ENCODE measurements at regions not wholly inside any gene's neighbourhood (a gene's known extent, or its start where the extent isn't known, plus 50 kb on each side); places are given as distances from the start of the nearest gene placed in this dataset.

GRCh38 chr15:26102365-26102764 lies 239.2 kb upstream of the ATP10A start:
- Histone ChIP-seq H3K36me3 (replicated peaks; ENCODE audit: low read depth, low read length) (no peaks in the 10 kb centered on the region), H3K79me2 (ENCODE audit: low read length) (no peaks in the 10 kb centered on the region), H4K20me1 (ENCODE audit: insufficient read depth, low read length) (no peaks in the 10 kb centered on the region), H3K27me3 (ENCODE audit: low read depth, low read length) (no peaks in the 10 kb centered on the region), H3K4me3 (ENCODE audit: low read length) (no peak overlapping the region), H3K27ac (ENCODE audit: low read length) (no peak overlapping the region), H2AFZ (ENCODE audit: low read depth, low read length) (no peak overlapping the region), H3K4me2 (ENCODE audit: low read length) (no peak overlapping the region), H3K9ac (ENCODE audit: low read length) (no peak overlapping the region), H3K9me3 (ENCODE audit: insufficient read depth, low read length) (no peaks in the 10 kb centered on the region), H3K4me1 (ENCODE audit: low read length) (no peaks in the 10 kb centered on the region)
- TF ChIP-seq EZH2phosphoT487 (IDR thresholded peaks at IDR 0.05; ENCODE audit: low read depth) (no peak), CTCF (IDR thresholded peaks at IDR 0.05; ENCODE audit: low read depth, low read length) (no peak)

- no peaks in the 10 kb centered on the region for H3K36me3 ChIP-seq (replicated peaks; ENCODE audit: low read depth, low read length)
- no peak overlapping the region for H3K4me3 ChIP-seq (ENCODE audit: low read length)
- H3K79me2 ChIP-seq (ENCODE audit: low read length) = no peaks in the 10 kb centered on the region
- no peak overlapping the region for H3K27ac ChIP-seq (ENCODE audit: low read length)
- no peak overlapping the region for H3K9ac ChIP-seq (ENCODE audit: low read length)
- no peak overlapping the region for H2AFZ ChIP-seq (ENCODE audit: low read depth, low read length)
- H3K9me3 ChIP-seq (ENCODE audit: insufficient read depth, low read length) = no peaks in the 10 kb centered on the region
- H3K4me2 ChIP-seq (ENCODE audit: low read length) = no peak overlapping the region
- H3K4me1 ChIP-seq (ENCODE audit: low read length) = no peaks in the 10 kb centered on the region
- no peaks in the 10 kb centered on the region for H4K20me1 ChIP-seq (ENCODE audit: insufficient read depth, low read length)
- TF ChIP-seq EZH2phosphoT487 (IDR thresholded peaks at IDR 0.05; ENCODE audit: low read depth) = no peak
- no peak for TF ChIP-seq CTCF (IDR thresholded peaks at IDR 0.05; ENCODE audit: low read depth, low read length)
- H3K27me3 ChIP-seq (ENCODE audit: low read depth, low read length) = no peaks in the 10 kb centered on the region
Measured at GRCh38 chr15:26101443-26101842, 238.3 kb upstream of the ATP10A start.

- Histone ChIP-seq H3K4me2 (ENCODE audit: low read length) (no peak overlapping the region), H3K4me3 (ENCODE audit: low read length) (no peak overlapping the region), H3K9ac (ENCODE audit: low read length) (no peak overlapping the region), H4K20me1 (ENCODE audit: insufficient read depth, low read length) (no peaks in the 10 kb centered on the region), H3K36me3 (replicated peaks; ENCODE audit: low read depth, low read length) (no peaks in the 10 kb centered on the region), H3K27ac (ENCODE audit: low read length) (no peak overlapping the region), H3K9me3 (ENCODE audit: insufficient read depth, low read length) (no peaks in the 10 kb centered on the region), H3K27me3 (ENCODE audit: low read depth, low read length) (no peaks in the 10 kb centered on the region), H3K79me2 (ENCODE audit: low read length) (no peaks in the 10 kb centered on the region), H3K4me1 (ENCODE audit: low read length) (no peaks in the 10 kb centered on the region), H2AFZ (ENCODE audit: low read depth, low read length) (no peak overlapping the region)
- TF ChIP-seq CTCF (IDR thresholded peaks at IDR 0.05; ENCODE audit: low read depth, low read length) = no peak
- no peak for TF ChIP-seq EZH2phosphoT487 (IDR thresholded peaks at IDR 0.05; ENCODE audit: low read depth)
Measured at GRCh38 chr15:26098801-26099200, 235.7 kb upstream of the ATP10A start.

GRCh38 chr15:26097216-26097615 lies 234.1 kb upstream of the ATP10A start:
- Histone ChIP-seq H3K79me2 (ENCODE audit: low read length) (no peaks in the 10 kb centered on the region), H3K4me1 (ENCODE audit: low read length) (no peaks in the 10 kb centered on the region), H3K4me2 (ENCODE audit: low read length) (no peak overlapping the region), H3K27me3 (ENCODE audit: low read depth, low read length) (no peaks in the 10 kb centered on the region), H3K9ac (ENCODE audit: low read length) (no peak overlapping the region), H4K20me1 (ENCODE audit: insufficient read depth, low read length) (no peaks in the 10 kb centered on the region), H3K27ac (ENCODE audit: low read length) (no peak overlapping the region), H3K9me3 (ENCODE audit: insufficient read depth, low read length) (no peaks in the 10 kb centered on the region), H3K36me3 (replicated peaks; ENCODE audit: low read depth, low read length) (no peaks in the 10 kb centered on the region), H2AFZ (ENCODE audit: low read depth, low read length) (no peak overlapping the region), H3K4me3 (ENCODE audit: low read length) (no peak overlapping the region)
- no peak for TF ChIP-seq CTCF (IDR thresholded peaks at IDR 0.05; ENCODE audit: low read depth, low read length)
- TF ChIP-seq EZH2phosphoT487 (IDR thresholded peaks at IDR 0.05; ENCODE audit: low read depth) = no peak

Measured in OCI-LY3 (cell line).